Body of pancreas (tissue), 4 donors: ENCODE measurements at regions not wholly inside any gene's neighbourhood (a gene's known extent, or its start where the extent isn't known, plus 50 kb on each side); places are given as distances from the start of the nearest gene placed in this dataset.

Source experiments
- CTCF ChIP-seq, 7 experiments: fragments of 450-650 bp in 4 of 7; fragments of 200-600 bp in 3 of 7; sonication (generic) in 3 of 7; IDR thresholded peaks; one replicate each; pipeline ENCODE4 v1.5.1; 2016 to 2019; ENCODE audit warnings: antibody characterized with exemption in 7 of 7
- POLR2A ChIP-seq, 3 donors: fragments of 450-650 bp; IDR thresholded peaks; one replicate each; pipeline ENCODE4 v1.6.1; 2016; ENCODE audit warnings: antibody characterized with exemption in 3 of 3, mild to moderate bottlenecking in 2 of 3

- TF ChIP-seq POLR2A (IDR thresholded peaks at IDR 0.05) = no peak
- no peak for TF ChIP-seq CTCF (IDR thresholded peaks at IDR 0.05)
These were observed 204.7 kb downstream of the ANKRD60 start for GRCh38 chr20:58023781-58024180.
